ENCODE measurements at regions not wholly inside any gene's neighbourhood (a gene's known extent, or its start where the extent isn't known, plus 50 kb on each side); places are given as distances from the start of the nearest gene placed in this dataset.
"Not testable (repeated sequence)": the region's sequence is repeated elsewhere in the genome, so short reads cannot be mapped to it uniquely, and the experiment has no call there.

DNA sequence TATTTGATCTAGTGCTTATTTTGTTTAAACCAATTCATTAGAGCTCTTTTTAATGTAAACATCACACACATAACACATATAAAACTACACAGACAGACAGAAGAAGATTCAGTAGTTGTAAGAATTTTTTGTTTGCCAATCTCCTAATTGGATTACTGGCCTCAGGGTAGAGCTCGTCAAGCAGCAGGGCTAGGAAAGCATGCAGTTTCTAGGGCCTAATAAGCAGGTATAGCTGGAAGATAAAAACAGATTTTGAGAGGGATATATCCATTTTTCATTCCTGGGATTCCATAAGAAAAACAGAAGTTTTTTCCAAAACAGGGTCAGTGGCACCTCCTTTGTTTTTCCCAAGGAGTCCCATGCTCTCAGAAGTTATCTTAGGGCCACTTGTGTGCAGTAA, 265.2 kb upstream of the SGO1 start:
- Histone ChIP-seq H3K9ac (ENCODE audit: low read depth, low read length, poor library complexity, severe bottlenecking) (no peak overlapping the region), H3K36me3 (ENCODE audit: insufficient read depth, low read length) (no peaks in the 10 kb centered on the region)

GRCh38 chr3:20450611-20451010, 264.6 kb upstream of the SGO1 start:
- Histone ChIP-seq H4K20me1 (ENCODE audit: insufficient read depth, low read length, poor library complexity, severe bottlenecking) (no peaks in the 10 kb centered on the region), H2AFZ (ENCODE audit: low read length) (no peak overlapping the region), H3K27me3 (ENCODE audit: insufficient read depth, low read length, poor library complexity, severe bottlenecking) (no peaks in the 10 kb centered on the region), H3K79me2 (ENCODE audit: insufficient read depth, low read length) (no peaks in the 10 kb centered on the region), H3K36me3 (ENCODE audit: insufficient read depth, low read length) (no peaks in the 10 kb centered on the region), H3K4me2 (ENCODE audit: low read depth, low read length, poor library complexity, severe bottlenecking) (no peak overlapping the region), H3K9me2 (replicated peaks; ENCODE audit: low read depth, low read length) (no peaks in the 10 kb centered on the region), H3K9me3 (ENCODE audit: insufficient read depth, low read depth, low read length) (no peaks in the 10 kb centered on the region), H3K4me3 (ENCODE audit: low read length, poor library complexity, severe bottlenecking) (no peak overlapping the region), H3K9ac (ENCODE audit: low read depth, low read length, poor library complexity, severe bottlenecking) (no peak overlapping the region), H3K4me1 (ENCODE audit: insufficient read depth, low read length, poor library complexity, severe bottlenecking) (no peaks in the 10 kb centered on the region), H3F3A (ENCODE audit: low read depth) (no peaks in the 10 kb centered on the region)
- no peak for TF ChIP-seq CTCF (conservative IDR thresholded peaks at IDR 0.05; ENCODE audit: low read length)
- TF ChIP-seq EZH2phosphoT487 (IDR thresholded peaks at IDR 0.05; ENCODE audit: borderline replicate concordance) = no peak

More for the DNA sequence above, 265.2 kb upstream of the SGO1 start:
- H3K4me1 ChIP-seq (ENCODE audit: insufficient read depth, low read length, poor library complexity, severe bottlenecking) = no peaks in the 10 kb centered on the region
- H3F3A ChIP-seq (ENCODE audit: low read depth) = no peaks in the 10 kb centered on the region
- H3K79me2 ChIP-seq (ENCODE audit: insufficient read depth, low read length) = no peaks in the 10 kb centered on the region
- TF ChIP-seq CTCF (conservative IDR thresholded peaks at IDR 0.05; ENCODE audit: low read length) = no peak
- TF ChIP-seq EZH2phosphoT487 (IDR thresholded peaks at IDR 0.05; ENCODE audit: borderline replicate concordance) = no peak
- no peaks in the 10 kb centered on the region for H3K27me3 ChIP-seq (ENCODE audit: insufficient read depth, low read length, poor library complexity, severe bottlenecking)
- H3K4me3 ChIP-seq (ENCODE audit: low read length, poor library complexity, severe bottlenecking) = no peak overlapping the region
- H3K9me3 ChIP-seq (ENCODE audit: insufficient read depth, low read depth, low read length) = no peaks in the 10 kb centered on the region
- H3K9me2 ChIP-seq (replicated peaks; ENCODE audit: low read depth, low read length) = no peaks in the 10 kb centered on the region
- H4K20me1 ChIP-seq (ENCODE audit: insufficient read depth, low read length, poor library complexity, severe bottlenecking) = no peaks in the 10 kb centered on the region
- no peak overlapping the region for H3K4me2 ChIP-seq (ENCODE audit: low read depth, low read length, poor library complexity, severe bottlenecking)
- no peak overlapping the region for H2AFZ ChIP-seq (ENCODE audit: low read length)

DNA sequence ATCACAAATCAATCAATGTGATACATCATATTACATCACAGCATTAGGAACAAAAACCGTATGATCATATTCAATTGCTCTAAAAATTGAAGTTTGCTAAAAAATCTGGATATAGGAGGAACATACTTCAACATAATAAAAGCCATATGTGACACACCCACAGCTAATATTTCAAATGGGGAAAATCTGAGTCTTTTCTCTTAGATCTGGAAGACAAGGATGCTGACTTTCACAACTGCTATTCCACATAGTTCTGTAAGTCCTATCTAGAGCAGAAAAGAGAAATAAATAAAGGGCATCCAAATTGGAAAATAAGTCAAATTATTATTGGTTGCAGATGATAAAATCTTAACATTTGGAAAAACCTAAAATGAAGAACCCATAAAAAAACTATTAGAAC, 256.8 kb upstream of the SGO1 start:
- no peaks in the 10 kb centered on the region for H3K27me3 ChIP-seq (ENCODE audit: insufficient read depth, low read length, poor library complexity, severe bottlenecking)
- H3K4me2 ChIP-seq (ENCODE audit: low read depth, low read length, poor library complexity, severe bottlenecking) = no peak overlapping the region
- no peaks in the 10 kb centered on the region for H3K9me2 ChIP-seq (replicated peaks; ENCODE audit: low read depth, low read length)
- no peaks in the 10 kb centered on the region for H3F3A ChIP-seq (ENCODE audit: low read depth)
- TF ChIP-seq EZH2phosphoT487 (IDR thresholded peaks at IDR 0.05; ENCODE audit: borderline replicate concordance) = no peak
- TF ChIP-seq CTCF (conservative IDR thresholded peaks at IDR 0.05; ENCODE audit: low read length) = no peak
- no peak overlapping the region for H2AFZ ChIP-seq (ENCODE audit: low read length)
- no peaks in the 10 kb centered on the region for H3K9me3 ChIP-seq (ENCODE audit: insufficient read depth, low read depth, low read length)
- no peak overlapping the region for H3K4me3 ChIP-seq (ENCODE audit: low read length, poor library complexity, severe bottlenecking)
- no peaks in the 10 kb centered on the region for H3K36me3 ChIP-seq (ENCODE audit: insufficient read depth, low read length)
- no peak overlapping the region for H3K9ac ChIP-seq (ENCODE audit: low read depth, low read length, poor library complexity, severe bottlenecking)
- no peaks in the 10 kb centered on the region for H3K4me1 ChIP-seq (ENCODE audit: insufficient read depth, low read length, poor library complexity, severe bottlenecking)
- no peaks in the 10 kb centered on the region for H4K20me1 ChIP-seq (ENCODE audit: insufficient read depth, low read length, poor library complexity, severe bottlenecking)
- no peaks in the 10 kb centered on the region for H3K79me2 ChIP-seq (ENCODE audit: insufficient read depth, low read length)

DNA sequence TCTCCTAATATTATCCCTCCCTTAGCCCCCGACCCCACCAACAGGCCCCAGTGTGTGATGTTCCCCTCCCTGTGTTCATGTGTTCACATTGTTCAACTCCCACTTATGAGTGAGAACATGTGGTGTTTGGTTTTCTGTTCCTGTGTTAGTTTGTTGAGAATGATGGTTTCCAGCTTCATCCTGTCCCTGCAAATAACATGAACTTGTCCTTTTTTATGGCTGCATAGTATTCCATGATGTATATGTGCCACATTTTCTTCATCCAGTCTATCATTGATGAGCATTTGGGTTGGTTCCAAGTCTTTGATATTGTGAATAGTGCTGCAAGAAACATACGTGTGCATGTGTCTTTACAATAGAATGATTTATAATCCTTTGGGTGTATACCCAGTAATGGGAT, 241.3 kb upstream of the SGO1 start:
- not testable (repeated sequence) for H3K27me3 ChIP-seq (ENCODE audit: insufficient read depth, low read length, poor library complexity, severe bottlenecking); H4K20me1 ChIP-seq (ENCODE audit: insufficient read depth, low read length, poor library complexity, severe bottlenecking); H3K9me2 ChIP-seq (replicated peaks; ENCODE audit: low read depth, low read length); H3K79me2 ChIP-seq (ENCODE audit: insufficient read depth, low read length); H3F3A ChIP-seq (ENCODE audit: low read depth); H2AFZ ChIP-seq (ENCODE audit: low read length); H3K9me3 ChIP-seq (ENCODE audit: insufficient read depth, low read depth, low read length); H3K4me3 ChIP-seq (ENCODE audit: low read length, poor library complexity, severe bottlenecking); H3K4me1 ChIP-seq (ENCODE audit: insufficient read depth, low read length, poor library complexity, severe bottlenecking); H3K36me3 ChIP-seq (ENCODE audit: insufficient read depth, low read length); H3K9ac ChIP-seq (ENCODE audit: low read depth, low read length, poor library complexity, severe bottlenecking); H3K4me2 ChIP-seq (ENCODE audit: low read depth, low read length, poor library complexity, severe bottlenecking)

All from Loucy (cell line).